Osteocyte (in vitro differentiated cells): ENCODE measurements at regions not wholly inside any gene's neighbourhood (a gene's known extent, or its start where the extent isn't known, plus 50 kb on each side); places are given as distances from the start of the nearest gene placed in this dataset.

Source experiments
- DNase-seq: peaks from one replicate; pipeline ENCODE4 v3.0.0; 2021; ENCODE audit warnings: mixed read lengths; ENCODE audit not compliant: unreplicated experiment; ENCODE audit errors: extremely low spot score
- H3K27ac Mint-ChIP-seq: one replicate; pipeline ENCODE4 v1.8.0; 2021; ENCODE audit warnings: mild to moderate bottlenecking, mixed read lengths; ENCODE audit not compliant: unreplicated experiment
- H3K27me3 Mint-ChIP-seq: one replicate; pipeline ENCODE4 v1.8.0; 2021; ENCODE audit warnings: mixed read lengths; ENCODE audit not compliant: unreplicated experiment
- H3K36me3 Mint-ChIP-seq: one replicate; pipeline ENCODE4 v1.8.0; 2021; ENCODE audit warnings: mixed read lengths; ENCODE audit not compliant: unreplicated experiment
- H3K4me1 Mint-ChIP-seq: one replicate; pipeline ENCODE4 v1.8.0; 2021; ENCODE audit warnings: mixed read lengths; ENCODE audit not compliant: unreplicated experiment
- H3K4me3 Mint-ChIP-seq: one replicate; pipeline ENCODE4 v1.8.0; 2021; ENCODE audit warnings: mild to moderate bottlenecking, moderate library complexity, mixed read lengths; ENCODE audit not compliant: unreplicated experiment
- H3K9me3 Mint-ChIP-seq: one replicate; pipeline ENCODE4 v1.8.0; 2021; ENCODE audit warnings: mixed read lengths; ENCODE audit not compliant: unreplicated experiment
- TF ChIP-seq, protein P1 (sequence below): fragments of 200-600 bp; sonication (generic); IDR thresholded peaks from 2 replicates; pipeline ENCODE4 v1.5.0; 2021; ENCODE audit warnings: antibody characterized with exemption, mild to moderate bottlenecking, moderate library complexity

- no peak for DNase-seq
- no peaks in the 10 kb centered on the region for H3K9me3 Mint-ChIP-seq
- H3K4me1 Mint-ChIP-seq, result peaks cover 17% of the 10 kb centered on the region
- H3K27ac Mint-ChIP-seq, result no peak overlapping the region
- TF ChIP-seq, protein P1, sequence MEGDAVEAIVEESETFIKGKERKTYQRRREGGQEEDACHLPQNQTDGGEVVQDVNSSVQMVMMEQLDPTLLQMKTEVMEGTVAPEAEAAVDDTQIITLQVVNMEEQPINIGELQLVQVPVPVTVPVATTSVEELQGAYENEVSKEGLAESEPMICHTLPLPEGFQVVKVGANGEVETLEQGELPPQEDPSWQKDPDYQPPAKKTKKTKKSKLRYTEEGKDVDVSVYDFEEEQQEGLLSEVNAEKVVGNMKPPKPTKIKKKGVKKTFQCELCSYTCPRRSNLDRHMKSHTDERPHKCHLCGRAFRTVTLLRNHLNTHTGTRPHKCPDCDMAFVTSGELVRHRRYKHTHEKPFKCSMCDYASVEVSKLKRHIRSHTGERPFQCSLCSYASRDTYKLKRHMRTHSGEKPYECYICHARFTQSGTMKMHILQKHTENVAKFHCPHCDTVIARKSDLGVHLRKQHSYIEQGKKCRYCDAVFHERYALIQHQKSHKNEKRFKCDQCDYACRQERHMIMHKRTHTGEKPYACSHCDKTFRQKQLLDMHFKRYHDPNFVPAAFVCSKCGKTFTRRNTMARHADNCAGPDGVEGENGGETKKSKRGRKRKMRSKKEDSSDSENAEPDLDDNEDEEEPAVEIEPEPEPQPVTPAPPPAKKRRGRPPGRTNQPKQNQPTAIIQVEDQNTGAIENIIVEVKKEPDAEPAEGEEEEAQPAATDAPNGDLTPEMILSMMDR, result peak; percentile 67
- peaks cover 22% of the 10 kb centered on the region for H3K36me3 Mint-ChIP-seq
- no peak overlapping the region for H3K4me3 Mint-ChIP-seq
- H3K27me3 Mint-ChIP-seq, result no peaks in the 10 kb centered on the region
Observed at GRCh38 chr6:56699066-56699654, 56.5 kb upstream of the DST start.

- Mint-ChIP-seq H3K4me1 (peaks cover 38% of the 10 kb centered on the region), H3K27me3 (no peaks in the 10 kb centered on the region), H3K27ac (peak overlapping the region; percentile 3), H3K36me3 (peaks cover 21% of the 10 kb centered on the region), H3K4me3 (no peak overlapping the region), H3K9me3 (no peaks in the 10 kb centered on the region)
- DNase-seq, result no peak
- TF ChIP-seq, protein P1, result no peak
Observed at GRCh38 chr6:56695702-56696101, 53.0 kb upstream of the DST start.

GRCh38 chr6:56694002-56694401 is 51.3 kb upstream of the DST start:
- Mint-ChIP-seq H3K36me3 (peaks cover 21% of the 10 kb centered on the region), H3K27ac (no peak overlapping the region), H3K9me3 (no peaks in the 10 kb centered on the region), H3K27me3 (no peaks in the 10 kb centered on the region), H3K4me3 (no peak overlapping the region), H3K4me1 (peaks cover 49% of the 10 kb centered on the region)
- no peak for DNase-seq
- TF ChIP-seq, protein P1, result no peak

DNA sequence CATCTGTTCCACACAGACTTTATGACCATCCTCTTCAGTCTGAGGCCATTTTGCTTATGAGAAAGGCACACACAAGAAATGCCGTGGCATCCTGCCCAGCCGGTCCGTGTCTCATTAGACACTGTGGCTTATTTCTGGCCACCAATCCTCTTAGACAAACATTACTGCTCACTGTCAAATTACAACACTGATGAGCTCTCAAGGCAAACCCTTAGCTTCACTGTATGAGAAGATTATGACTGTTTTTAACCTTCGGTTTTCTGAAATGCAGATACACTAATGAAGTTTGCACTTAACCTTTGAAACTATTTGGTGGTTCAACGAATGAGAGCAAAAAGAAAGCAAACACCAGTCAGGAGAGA is 50.5 kb upstream of the DST start:
- no peak for DNase-seq
- peaks cover 20% of the 10 kb centered on the region for H3K36me3 Mint-ChIP-seq
- peak overlapping the region; percentile 85 for H3K27ac Mint-ChIP-seq
- TF ChIP-seq, protein P1, result no peak
- H3K9me3 Mint-ChIP-seq, result no peaks in the 10 kb centered on the region
- no peak overlapping the region for H3K4me3 Mint-ChIP-seq
- no peaks in the 10 kb centered on the region for H3K27me3 Mint-ChIP-seq
- peaks cover 50% of the 10 kb centered on the region for H3K4me1 Mint-ChIP-seq

DNA sequence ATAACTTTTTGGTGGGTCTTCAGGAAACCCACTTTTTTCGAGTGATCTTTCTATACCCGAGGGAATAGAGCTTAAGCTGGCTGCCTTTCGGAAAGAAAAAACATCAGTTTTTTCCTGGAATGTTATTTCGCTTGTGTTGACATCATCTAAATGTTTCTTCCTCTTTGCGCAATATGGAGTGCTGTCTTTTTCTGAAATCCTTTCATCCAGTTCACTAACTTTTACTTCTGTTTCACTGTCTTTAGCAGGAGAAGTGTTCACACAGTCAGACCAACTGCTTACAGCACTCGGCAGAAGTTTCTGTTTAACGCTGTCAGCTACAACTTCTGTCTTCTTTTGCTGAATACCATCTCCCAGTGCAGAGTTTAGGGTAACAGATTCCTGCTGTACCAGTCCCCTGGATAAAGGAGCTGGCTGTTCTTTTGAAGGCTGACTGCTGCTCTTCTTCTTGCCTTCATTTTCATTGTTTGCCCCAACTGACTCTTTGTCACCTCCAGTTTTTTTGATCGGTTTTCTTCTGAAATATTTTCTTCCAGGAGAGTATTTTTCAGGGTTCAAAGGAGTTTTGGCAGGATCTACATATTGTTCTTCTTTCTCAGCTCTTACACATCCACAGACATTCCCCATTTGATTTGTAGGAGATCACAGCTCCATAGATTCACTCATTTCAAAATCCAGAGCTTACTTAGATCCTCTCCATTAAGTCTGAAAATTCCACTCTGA is 50.0 kb upstream of the DST start:
- peaks cover 20% of the 10 kb centered on the region for H3K36me3 Mint-ChIP-seq
- no peak for DNase-seq
- no peaks in the 10 kb centered on the region for H3K9me3 Mint-ChIP-seq
- peak overlapping the region; percentile 27 for H3K4me3 Mint-ChIP-seq
- no peaks in the 10 kb centered on the region for H3K27me3 Mint-ChIP-seq
- peaks cover 50% of the 10 kb centered on the region for H3K4me1 Mint-ChIP-seq
- peak overlapping the region; percentile 85 for H3K27ac Mint-ChIP-seq
- TF ChIP-seq, protein P1, result no peak
